Hepatocyte (in vitro differentiated cells): ENCODE measurements at regions not wholly inside any gene's neighbourhood (a gene's known extent, or its start where the extent isn't known, plus 50 kb on each side); places are given as distances from the start of the nearest gene placed in this dataset.

Source experiments
- CTCF ChIP-seq: fragments of 200-600 bp; sonication (generic); IDR thresholded peaks from 2 replicates; pipeline ENCODE4 v1.5.1; 2016; ENCODE audit warnings: antibody characterized with exemption, mild to moderate bottlenecking; ENCODE audit not compliant: poor library complexity
- EZH2 ChIP-seq: fragments of 200-600 bp; sonication (generic); IDR thresholded peaks from 2 replicates; pipeline ENCODE4 v1.6.1; 2016; ENCODE audit warnings: antibody characterized with exemption, mild to moderate bottlenecking, borderline replicate concordance
- EZH2phosphoT487 ChIP-seq: fragments of 200-600 bp; sonication (generic); IDR thresholded peaks from one replicate; pipeline ENCODE4 v1.6.1; 2018; ENCODE audit warnings: antibody characterized with exemption, mild to moderate bottlenecking, low read depth, moderate library complexity; ENCODE audit not compliant: unreplicated experiment, severe bottlenecking

- TF ChIP-seq CTCF (no peak), EZH2 (no peak), EZH2phosphoT487 (no peak)
Measured at GRCh38 chr3:25174251-25174650, 253.8 kb upstream of the RARB start.
